ENCODE measurements at regions not wholly inside any gene's neighbourhood (a gene's known extent, or its start where the extent isn't known, plus 50 kb on each side); places are given as distances from the start of the nearest gene placed in this dataset.

DNA sequence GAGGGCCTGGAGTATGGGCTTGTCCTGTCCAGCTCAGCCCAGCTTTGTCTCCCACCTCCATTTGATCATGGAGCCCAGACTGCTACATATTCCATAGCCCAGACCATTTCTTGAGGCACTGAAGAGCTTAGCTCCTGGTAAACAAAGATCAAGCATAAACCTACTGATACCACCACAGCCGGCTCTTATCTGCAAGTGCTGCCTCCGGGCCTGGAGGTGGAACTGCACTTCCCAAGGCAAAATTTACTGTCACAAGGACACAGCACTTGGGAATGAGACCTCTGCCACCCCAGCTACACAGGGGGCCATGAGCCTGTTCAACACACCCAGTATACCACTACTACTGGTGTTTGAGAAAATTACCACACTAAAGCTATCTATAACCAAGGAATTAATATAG lies 53.7 kb upstream of the PLSCR5 start:
- no peak for DNase-seq (ENCODE audit: low read depth, low spot score)

- DNase-seq (ENCODE audit: low read depth, low spot score), result no peak
Measured at GRCh38 chr3:146655333-146655996, 50.3 kb upstream of the PLSCR5 start.

Data from iPS DF 19.7 (cell line).